HEK293 (cell line): ENCODE measurements at regions not wholly inside any gene's neighbourhood (a gene's known extent, or its start where the extent isn't known, plus 50 kb on each side); places are given as distances from the start of the nearest gene placed in this dataset.

Experiments used
- CTCF ChIA-PET: fragments of 350-600 bp; formaldehyde crosslinking; extraction: SDS; loops from one replicate; lab custom pipeline; 2021; ENCODE audit warnings: antibody characterized with exemption; lab: Yijun Ruan, JAX
- POLR2A ChIA-PET: fragments of 300-600 bp; formaldehyde crosslinking; extraction: SDS; loops from one replicate; lab custom pipeline; 2020; ENCODE audit warnings: antibody characterized with exemption, inconsistent platforms; lab: Yijun Ruan, JAX
- H3K27ac ChIP-seq: fragments of 200-500 bp; sonication (Bioruptor generic); 2 replicates; pipeline ENCODE4 v1.5.1; 2014; ENCODE audit warnings: low read depth, low read length, control low read depth, inconsistent platforms; ENCODE audit errors: extremely low read depth
- H3K36me3 ChIP-seq, 2 experiments: fragments of 200-500 bp in 1 of 2; sonication (Bioruptor generic) in 1 of 2; 1 replicate in 1 of 2; 2 replicates in 1 of 2; pipeline ENCODE4 v1.5.1; 2014 to 2017; ENCODE audit warnings: inconsistent platforms in 2 of 2, low read length in 2 of 2; ENCODE audit not compliant: control insufficient read depth in 2 of 2, insufficient read depth in 1 of 2
- H3K4me1 ChIP-seq: fragments of 200-500 bp; sonication (Bioruptor generic); 2 replicates; pipeline ENCODE4 v1.5.1; 2014; ENCODE audit warnings: mild to moderate bottlenecking, low read length, inconsistent platforms; ENCODE audit not compliant: control insufficient read depth, insufficient read depth
- H3K4me3 ChIP-seq: 2 replicates; pipeline ENCODE4 v1.5.1; 2011; ENCODE audit warnings: low read depth, mild to moderate bottlenecking, control low read depth, low read length, moderate library complexity
- H3K9me3 ChIP-seq: fragments of 200-500 bp; sonication (Bioruptor generic); 2 replicates; pipeline ENCODE4 v1.5.1; 2014; ENCODE audit warnings: low read depth, low read length, inconsistent platforms; ENCODE audit not compliant: control insufficient read depth, insufficient read depth
- BCL11A ChIP-seq: fragments of 450-650 bp; formaldehyde crosslinking; IDR thresholded peaks from 2 replicates; pipeline ENCODE4 v1.5.1; 2016; ENCODE audit warnings: low read depth, missing biosample characterization, missing genetic modification characterization
- OVOL3 ChIP-seq: fragments of 450-650 bp; formaldehyde crosslinking; IDR thresholded peaks from 2 replicates; pipeline ENCODE4 v1.5.1; 2016; ENCODE audit warnings: missing biosample characterization, missing genetic modification characterization
- SP2 ChIP-seq: fragments of 450-650 bp; formaldehyde crosslinking; IDR thresholded peaks from 2 replicates; pipeline ENCODE4 v1.5.1; 2016; ENCODE audit warnings: missing biosample characterization, missing genetic modification characterization
- TRIM28 ChIP-seq: IDR thresholded peaks from 2 replicates; pipeline ENCODE4 v1.6.1; 2011; ENCODE audit warnings: low read length, control low read depth, borderline replicate concordance
- YY1 ChIP-seq: fragments of 450-650 bp; formaldehyde crosslinking; IDR thresholded peaks from 2 replicates; pipeline ENCODE4 v1.5.1; 2018; ENCODE audit warnings: missing biosample characterization, missing genetic modification characterization
- ZBTB48 ChIP-seq: fragments of 450-650 bp; formaldehyde crosslinking; IDR thresholded peaks from 2 replicates; pipeline ENCODE4 v1.5.1; 2016; ENCODE audit warnings: missing biosample characterization, missing genetic modification characterization
- ZNF155 ChIP-seq: fragments of 450-650 bp; formaldehyde crosslinking; IDR thresholded peaks from 2 replicates; pipeline ENCODE4 v1.5.1; 2016; ENCODE audit warnings: missing biosample characterization, missing genetic modification characterization
- ZNF184 ChIP-seq: fragments of 450-650 bp; IDR thresholded peaks from 2 replicates; pipeline ENCODE4 v1.5.1; 2018; ENCODE audit warnings: missing biosample characterization, mild to moderate bottlenecking, missing genetic modification characterization
- ZNF560 ChIP-seq: fragments of 450-650 bp; formaldehyde crosslinking; IDR thresholded peaks from 2 replicates; pipeline ENCODE4 v1.5.1; 2017; ENCODE audit warnings: missing biosample characterization, missing genetic modification characterization, borderline replicate concordance
- ZNF654 ChIP-seq: fragments of 450-650 bp; formaldehyde crosslinking; IDR thresholded peaks from 2 replicates; pipeline ENCODE4 v1.5.1; 2016; ENCODE audit warnings: low read depth, missing biosample characterization, missing genetic modification characterization
- ZNF747 ChIP-seq: fragments of 450-650 bp; formaldehyde crosslinking; IDR thresholded peaks from 2 replicates; pipeline ENCODE4 v1.5.1; 2016; ENCODE audit warnings: missing biosample characterization, missing genetic modification characterization
- ZNF785 ChIP-seq: fragments of 450-650 bp; formaldehyde crosslinking; IDR thresholded peaks from 2 replicates; pipeline ENCODE4 v1.5.1; 2016; ENCODE audit warnings: missing biosample characterization, missing genetic modification characterization
- ZNF837 ChIP-seq: fragments of 450-650 bp; formaldehyde crosslinking; IDR thresholded peaks from 2 replicates; pipeline ENCODE4 v1.5.1; 2016; ENCODE audit warnings: missing biosample characterization, missing genetic modification characterization
- TF ChIP-seq, protein P1 (sequence below): fragments of 450-650 bp; formaldehyde crosslinking; IDR thresholded peaks from 2 replicates; pipeline ENCODE4 v1.5.1; 2016; ENCODE audit warnings: missing biosample characterization, missing genetic modification characterization
- TF ChIP-seq, protein P2 (sequence below): fragments of 450-650 bp; IDR thresholded peaks from 2 replicates; pipeline ENCODE4 v1.5.1; 2018; ENCODE audit warnings: missing biosample characterization, missing genetic modification characterization
- TF ChIP-seq, protein P3 (sequence below): fragments of 450-650 bp; formaldehyde crosslinking; IDR thresholded peaks from 2 replicates; pipeline ENCODE4 v1.5.1; 2016; ENCODE audit warnings: missing biosample characterization, missing genetic modification characterization
- TF ChIP-seq, protein P4 (sequence below): IDR thresholded peaks from 2 replicates; pipeline ENCODE4 v1.6.1; 2011; ENCODE audit warnings: mild to moderate bottlenecking, low read depth, low read length, borderline replicate concordance
- TF ChIP-seq, protein P5 (sequence below): fragments of 450-650 bp; formaldehyde crosslinking; conservative IDR thresholded peaks from 2 replicates; pipeline ENCODE4 v1.5.1; 2016; ENCODE audit warnings: low read depth, missing biosample characterization, missing genetic modification characterization
- TF ChIP-seq, protein P6 (sequence below): sonication (generic); formaldehyde crosslinking; IDR thresholded peaks from 2 replicates; pipeline ENCODE4 v1.8.1; 2022; ENCODE audit warnings: mild to moderate bottlenecking, moderate library complexity, missing genetic modification reagents
- TF ChIP-seq, protein P7 (sequence below): fragments of 450-650 bp; formaldehyde crosslinking; IDR thresholded peaks from 2 replicates; pipeline ENCODE4 v1.5.1; 2016; ENCODE audit warnings: missing biosample characterization, missing genetic modification characterization

DNA sequence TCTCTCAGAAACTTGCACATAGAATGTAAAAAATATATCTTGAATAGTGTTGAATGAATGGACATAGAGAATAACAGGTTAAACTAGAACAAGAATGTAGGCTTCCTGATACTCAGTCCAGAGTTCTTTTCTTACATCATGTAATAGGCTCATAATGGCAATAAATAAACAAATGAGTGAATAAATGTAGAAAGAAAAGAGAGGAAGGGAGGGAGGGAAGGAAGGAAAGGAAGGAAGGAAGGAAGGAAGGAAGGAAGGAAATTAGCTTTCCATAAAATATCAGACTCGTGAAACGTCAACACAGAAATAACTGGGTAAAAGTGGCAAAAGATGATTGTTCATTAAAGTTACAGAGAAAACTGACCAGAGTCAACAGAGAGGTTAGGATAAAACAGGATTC is 2001.0 kb downstream of the LRRC4C start:
- Histone ChIP-seq H3K36me3 (no peaks in the 10 kb centered on the region), H3K27ac (no peak overlapping the region), H3K9me3 (no peaks in the 10 kb centered on the region), H3K4me3 (no peak overlapping the region), H3K4me1 (no peaks in the 10 kb centered on the region)
- ChIA-PET POLR2A (no interaction called here), CTCF (interaction anchor here (0.6 kb wide), 1 partner anchor 301 kb away, joined by 5 read pairs; no protein-coding TSS in a partner anchor)
- TF ChIP-seq, protein P1, sequence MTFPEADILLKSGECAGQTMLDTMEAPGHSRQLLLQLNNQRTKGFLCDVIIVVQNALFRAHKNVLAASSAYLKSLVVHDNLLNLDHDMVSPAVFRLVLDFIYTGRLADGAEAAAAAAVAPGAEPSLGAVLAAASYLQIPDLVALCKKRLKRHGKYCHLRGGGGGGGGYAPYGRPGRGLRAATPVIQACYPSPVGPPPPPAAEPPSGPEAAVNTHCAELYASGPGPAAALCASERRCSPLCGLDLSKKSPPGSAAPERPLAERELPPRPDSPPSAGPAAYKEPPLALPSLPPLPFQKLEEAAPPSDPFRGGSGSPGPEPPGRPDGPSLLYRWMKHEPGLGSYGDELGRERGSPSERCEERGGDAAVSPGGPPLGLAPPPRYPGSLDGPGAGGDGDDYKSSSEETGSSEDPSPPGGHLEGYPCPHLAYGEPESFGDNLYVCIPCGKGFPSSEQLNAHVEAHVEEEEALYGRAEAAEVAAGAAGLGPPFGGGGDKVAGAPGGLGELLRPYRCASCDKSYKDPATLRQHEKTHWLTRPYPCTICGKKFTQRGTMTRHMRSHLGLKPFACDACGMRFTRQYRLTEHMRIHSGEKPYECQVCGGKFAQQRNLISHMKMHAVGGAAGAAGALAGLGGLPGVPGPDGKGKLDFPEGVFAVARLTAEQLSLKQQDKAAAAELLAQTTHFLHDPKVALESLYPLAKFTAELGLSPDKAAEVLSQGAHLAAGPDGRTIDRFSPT (tag by site-specific recombination) = no peak
- TF ChIP-seq ZNF155 (no peak), ZNF654 (tag by site-specific recombination) (no peak), TRIM28 (no peak), ZNF747 (no peak), ZBTB48 (tag by site-specific recombination) (no peak), ZNF184 (no peak), YY1 (tag by site-specific recombination) (no peak), SP2 (tag by site-specific recombination) (no peak), OVOL3 (tag by site-specific recombination) (no peak), ZNF560 (tag by site-specific recombination) (no peak), BCL11A (tag by site-specific recombination) (no peak), ZNF837 (tag by site-specific recombination) (no peak), ZNF785 (no peak)
- TF ChIP-seq, protein P2, sequence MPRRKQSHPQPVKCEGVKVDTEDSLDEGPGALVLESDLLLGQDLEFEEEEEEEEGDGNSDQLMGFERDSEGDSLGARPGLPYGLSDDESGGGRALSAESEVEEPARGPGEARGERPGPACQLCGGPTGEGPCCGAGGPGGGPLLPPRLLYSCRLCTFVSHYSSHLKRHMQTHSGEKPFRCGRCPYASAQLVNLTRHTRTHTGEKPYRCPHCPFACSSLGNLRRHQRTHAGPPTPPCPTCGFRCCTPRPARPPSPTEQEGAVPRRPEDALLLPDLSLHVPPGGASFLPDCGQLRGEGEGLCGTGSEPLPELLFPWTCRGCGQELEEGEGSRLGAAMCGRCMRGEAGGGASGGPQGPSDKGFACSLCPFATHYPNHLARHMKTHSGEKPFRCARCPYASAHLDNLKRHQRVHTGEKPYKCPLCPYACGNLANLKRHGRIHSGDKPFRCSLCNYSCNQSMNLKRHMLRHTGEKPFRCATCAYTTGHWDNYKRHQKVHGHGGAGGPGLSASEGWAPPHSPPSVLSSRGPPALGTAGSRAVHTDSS (tag by site-specific recombination) = no peak
- TF ChIP-seq, protein P3, sequence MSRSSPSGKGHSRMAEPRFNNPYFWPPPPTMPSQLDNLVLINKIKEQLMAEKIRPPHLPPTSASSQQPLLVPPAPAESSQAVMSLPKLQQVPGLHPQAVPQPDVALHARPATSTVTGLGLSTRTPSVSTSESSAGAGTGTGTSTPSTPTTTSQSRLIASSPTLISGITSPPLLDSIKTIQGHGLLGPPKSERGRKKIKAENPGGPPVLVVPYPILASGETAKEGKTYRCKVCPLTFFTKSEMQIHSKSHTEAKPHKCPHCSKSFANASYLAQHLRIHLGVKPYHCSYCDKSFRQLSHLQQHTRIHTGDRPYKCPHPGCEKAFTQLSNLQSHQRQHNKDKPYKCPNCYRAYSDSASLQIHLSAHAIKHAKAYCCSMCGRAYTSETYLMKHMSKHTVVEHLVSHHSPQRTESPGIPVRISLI (tag by site-specific recombination) = no peak
- TF ChIP-seq, protein P4, sequence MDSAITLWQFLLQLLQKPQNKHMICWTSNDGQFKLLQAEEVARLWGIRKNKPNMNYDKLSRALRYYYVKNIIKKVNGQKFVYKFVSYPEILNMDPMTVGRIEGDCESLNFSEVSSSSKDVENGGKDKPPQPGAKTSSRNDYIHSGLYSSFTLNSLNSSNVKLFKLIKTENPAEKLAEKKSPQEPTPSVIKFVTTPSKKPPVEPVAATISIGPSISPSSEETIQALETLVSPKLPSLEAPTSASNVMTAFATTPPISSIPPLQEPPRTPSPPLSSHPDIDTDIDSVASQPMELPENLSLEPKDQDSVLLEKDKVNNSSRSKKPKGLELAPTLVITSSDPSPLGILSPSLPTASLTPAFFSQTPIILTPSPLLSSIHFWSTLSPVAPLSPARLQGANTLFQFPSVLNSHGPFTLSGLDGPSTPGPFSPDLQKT = no peak
- TF ChIP-seq, protein P5, sequence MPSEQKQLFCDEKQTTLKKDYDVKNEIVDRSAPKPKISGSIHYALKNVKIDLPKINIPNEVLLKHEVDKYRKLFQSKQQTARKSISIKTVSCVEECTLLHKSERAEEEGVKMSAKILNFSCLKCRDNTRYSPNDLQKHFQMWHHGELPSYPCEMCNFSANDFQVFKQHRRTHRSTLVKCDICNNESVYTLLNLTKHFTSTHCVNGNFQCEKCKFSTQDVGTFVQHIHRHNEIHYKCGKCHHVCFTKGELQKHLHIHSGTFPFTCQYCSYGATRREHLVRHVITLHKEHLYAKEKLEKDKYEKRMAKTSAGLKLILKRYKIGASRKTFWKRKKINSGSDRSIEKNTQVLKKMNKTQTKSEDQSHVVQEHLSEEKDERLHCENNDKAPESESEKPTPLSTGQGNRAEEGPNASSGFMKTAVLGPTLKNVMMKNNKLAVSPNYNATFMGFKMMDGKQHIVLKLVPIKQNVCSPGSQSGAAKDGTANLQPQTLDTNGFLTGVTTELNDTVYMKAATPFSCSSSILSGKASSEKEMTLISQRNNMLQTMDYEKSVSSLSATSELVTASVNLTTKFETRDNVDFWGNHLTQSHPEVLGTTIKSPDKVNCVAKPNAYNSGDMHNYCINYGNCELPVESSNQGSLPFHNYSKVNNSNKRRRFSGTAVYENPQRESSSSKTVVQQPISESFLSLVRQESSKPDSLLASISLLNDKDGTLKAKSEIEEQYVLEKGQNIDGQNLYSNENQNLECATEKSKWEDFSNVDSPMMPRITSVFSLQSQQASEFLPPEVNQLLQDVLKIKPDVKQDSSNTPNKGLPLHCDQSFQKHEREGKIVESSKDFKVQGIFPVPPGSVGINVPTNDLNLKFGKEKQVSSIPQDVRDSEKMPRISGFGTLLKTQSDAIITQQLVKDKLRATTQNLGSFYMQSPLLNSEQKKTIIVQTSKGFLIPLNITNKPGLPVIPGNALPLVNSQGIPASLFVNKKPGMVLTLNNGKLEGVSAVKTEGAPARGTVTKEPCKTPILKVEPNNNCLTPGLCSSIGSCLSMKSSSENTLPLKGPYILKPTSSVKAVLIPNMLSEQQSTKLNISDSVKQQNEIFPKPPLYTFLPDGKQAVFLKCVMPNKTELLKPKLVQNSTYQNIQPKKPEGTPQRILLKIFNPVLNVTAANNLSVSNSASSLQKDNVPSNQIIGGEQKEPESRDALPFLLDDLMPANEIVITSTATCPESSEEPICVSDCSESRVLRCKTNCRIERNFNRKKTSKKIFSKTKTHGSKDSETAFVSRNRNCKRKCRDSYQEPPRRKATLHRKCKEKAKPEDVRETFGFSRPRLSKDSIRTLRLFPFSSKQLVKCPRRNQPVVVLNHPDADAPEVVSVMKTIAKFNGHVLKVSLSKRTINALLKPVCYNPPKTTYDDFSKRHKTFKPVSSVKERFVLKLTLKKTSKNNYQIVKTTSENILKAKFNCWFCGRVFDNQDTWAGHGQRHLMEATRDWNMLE (tag by site-specific recombination) = no peak
- TF ChIP-seq, protein P6, sequence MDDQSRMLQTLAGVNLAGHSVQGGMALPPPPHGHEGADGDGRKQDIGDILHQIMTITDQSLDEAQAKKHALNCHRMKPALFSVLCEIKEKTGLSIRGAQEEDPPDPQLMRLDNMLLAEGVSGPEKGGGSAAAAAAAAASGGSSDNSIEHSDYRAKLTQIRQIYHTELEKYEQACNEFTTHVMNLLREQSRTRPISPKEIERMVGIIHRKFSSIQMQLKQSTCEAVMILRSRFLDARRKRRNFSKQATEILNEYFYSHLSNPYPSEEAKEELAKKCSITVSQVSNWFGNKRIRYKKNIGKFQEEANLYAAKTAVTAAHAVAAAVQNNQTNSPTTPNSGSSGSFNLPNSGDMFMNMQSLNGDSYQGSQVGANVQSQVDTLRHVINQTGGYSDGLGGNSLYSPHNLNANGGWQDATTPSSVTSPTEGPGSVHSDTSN = no peak
- TF ChIP-seq, protein P7, sequence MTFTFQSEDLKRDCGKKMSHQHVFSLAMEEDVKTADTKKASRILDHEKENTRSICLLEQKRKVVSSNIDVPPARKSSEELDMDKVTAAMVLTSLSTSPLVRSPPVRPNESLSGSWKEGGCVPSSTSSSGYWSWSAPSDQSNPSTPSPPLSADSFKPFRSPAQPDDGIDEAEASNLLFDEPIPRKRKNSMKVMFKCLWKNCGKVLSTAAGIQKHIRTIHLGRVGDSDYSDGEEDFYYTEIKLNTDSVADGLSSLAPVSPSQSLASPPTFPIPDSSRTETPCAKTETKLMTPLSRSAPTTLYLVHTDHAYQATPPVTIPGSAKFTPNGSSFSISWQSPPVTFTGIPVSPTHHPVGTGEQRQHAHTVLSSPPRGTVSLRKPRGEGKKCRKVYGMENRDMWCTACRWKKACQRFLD (tag by site-specific recombination) = no peak
